GM21723 (cell line): ENCODE measurements at regions not wholly inside any gene's neighbourhood (a gene's known extent, or its start where the extent isn't known, plus 50 kb on each side); places are given as distances from the start of the nearest gene placed in this dataset.

Source experiments
- ATAC-seq: cut with Tn5 transposase; IDR thresholded peaks from one replicate; pipeline ENCODE4 v1.9.1; 2021; ENCODE audit warnings: mild to moderate bottlenecking, moderate library complexity; ENCODE audit not compliant: unreplicated experiment

GRCh38 chr5:158172005-158172404, 313.1 kb upstream of the CLINT1 start:
- no peak for ATAC-seq

GRCh38 chr5:158170534-158170933, 311.6 kb upstream of the CLINT1 start:
- ATAC-seq = no peak

GRCh38 chr5:158170060-158170459, 311.1 kb upstream of the CLINT1 start:
- ATAC-seq = no peak

GRCh38 chr5:158166424-158166823, 307.5 kb upstream of the CLINT1 start:
- no peak for ATAC-seq

GRCh38 chr5:158165647-158166046, 306.7 kb upstream of the CLINT1 start:
- no peak for ATAC-seq

GRCh38 chr5:158164296-158165047, 305.5 kb upstream of the CLINT1 start:
- ATAC-seq = no peak

GRCh38 chr5:158163451-158164295, 304.7 kb upstream of the CLINT1 start:
- ATAC-seq = no peak

GRCh38 chr5:158162479-158163034, 303.6 kb upstream of the CLINT1 start:
- ATAC-seq = no peak

GRCh38 chr5:158162026-158162425, 303.1 kb upstream of the CLINT1 start:
- ATAC-seq = no peak

- no peak for ATAC-seq
Observed at GRCh38 chr5:158159621-158160020, 300.7 kb upstream of the CLINT1 start.

- ATAC-seq = no peak
Observed at GRCh38 chr5:158155811-158156505, 297.0 kb upstream of the CLINT1 start.

GRCh38 chr5:158155067-158155466, 296.1 kb upstream of the CLINT1 start:
- ATAC-seq = no peak

- no peak for ATAC-seq
Observed at GRCh38 chr5:158154226-158155005, 295.5 kb upstream of the CLINT1 start.

GRCh38 chr5:158153508-158153907, 294.6 kb upstream of the CLINT1 start:
- ATAC-seq = no peak

- ATAC-seq = no peak
Observed at GRCh38 chr5:158152136-158152535, 293.2 kb upstream of the CLINT1 start.

- no peak for ATAC-seq
Observed at GRCh38 chr5:158147227-158147626, 288.3 kb upstream of the CLINT1 start.

- ATAC-seq = no peak
Observed at GRCh38 chr5:158145827-158146226, 286.9 kb upstream of the CLINT1 start.

GRCh38 chr5:158143081-158143480, 284.1 kb upstream of the CLINT1 start:
- ATAC-seq = no peak

GRCh38 chr5:158142156-158142555, 283.2 kb upstream of the CLINT1 start:
- ATAC-seq = no peak

- no peak for ATAC-seq
Observed at GRCh38 chr5:158140120-158140731, 281.3 kb upstream of the CLINT1 start.
